CD1c-positive myeloid dendritic cell (primary cell): ENCODE measurements at regions not wholly inside any gene's neighbourhood (a gene's known extent, or its start where the extent isn't known, plus 50 kb on each side); places are given as distances from the start of the nearest gene placed in this dataset.

Experiments used
- DNase-seq: peaks from one replicate; pipeline ENCODE4 v3.0.0-alpha.2; 2016; ENCODE audit errors: extremely low spot score

DNA sequence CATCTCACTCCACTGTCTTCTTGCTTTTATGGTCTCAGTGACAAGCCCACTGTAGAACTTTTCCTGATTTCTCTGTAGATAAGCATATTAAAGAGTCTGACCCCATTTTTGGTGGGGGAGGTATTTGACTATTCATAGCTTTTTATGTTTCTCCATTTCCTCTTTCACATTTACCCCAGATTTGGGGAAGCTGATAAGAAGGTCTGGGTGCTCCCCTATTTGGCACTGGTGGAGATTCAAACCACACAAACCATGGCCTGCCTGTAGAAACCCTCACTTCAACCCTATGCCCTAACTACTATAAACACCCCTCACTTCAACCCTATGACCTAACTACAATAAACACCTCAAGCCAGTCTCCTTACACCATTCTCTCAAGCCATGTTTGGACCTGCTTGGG, 196.2 kb upstream of the SYNDIG1 start:
- no peak for DNase-seq

DNA sequence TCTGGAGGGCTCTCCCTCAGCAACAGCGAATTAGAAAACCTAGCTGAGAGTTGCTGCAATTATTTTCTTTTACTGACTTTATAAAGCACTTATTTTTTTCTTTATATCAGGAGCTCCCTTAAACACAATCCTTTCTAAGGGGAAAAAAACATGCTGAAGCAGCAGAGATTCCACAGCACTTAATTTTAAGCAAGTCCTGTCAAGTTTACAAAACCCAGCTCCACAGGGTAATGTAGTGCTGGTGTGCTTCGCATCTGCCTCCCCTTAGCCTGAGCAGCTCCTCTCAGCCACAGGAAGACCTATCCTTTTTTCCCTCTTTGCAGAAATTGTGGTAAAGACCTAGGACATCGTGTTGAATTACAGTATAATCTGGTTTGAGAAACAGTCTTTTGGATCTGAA, 208.1 kb upstream of the SYNDIG1 start:
- no peak for DNase-seq

DNA sequence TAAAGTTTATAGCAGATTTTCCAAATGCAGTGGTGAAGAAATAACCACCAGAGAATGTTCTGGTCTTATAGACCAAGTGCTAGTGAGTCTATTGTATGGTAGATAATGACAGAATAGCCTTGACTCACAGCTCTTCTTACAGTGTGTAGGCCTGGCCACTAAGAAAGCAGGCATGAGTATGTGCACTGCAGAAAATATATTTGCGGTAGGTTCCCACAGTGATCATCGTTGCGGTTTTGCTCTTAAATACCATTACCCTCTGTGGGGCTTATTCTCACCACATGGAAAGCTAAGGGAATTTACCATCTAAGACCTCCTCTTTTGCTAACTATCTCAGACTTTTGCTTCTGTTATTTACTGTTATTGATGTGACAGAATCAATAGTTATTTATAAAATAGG, 212.3 kb upstream of the SYNDIG1 start:
- no peak for DNase-seq

DNA sequence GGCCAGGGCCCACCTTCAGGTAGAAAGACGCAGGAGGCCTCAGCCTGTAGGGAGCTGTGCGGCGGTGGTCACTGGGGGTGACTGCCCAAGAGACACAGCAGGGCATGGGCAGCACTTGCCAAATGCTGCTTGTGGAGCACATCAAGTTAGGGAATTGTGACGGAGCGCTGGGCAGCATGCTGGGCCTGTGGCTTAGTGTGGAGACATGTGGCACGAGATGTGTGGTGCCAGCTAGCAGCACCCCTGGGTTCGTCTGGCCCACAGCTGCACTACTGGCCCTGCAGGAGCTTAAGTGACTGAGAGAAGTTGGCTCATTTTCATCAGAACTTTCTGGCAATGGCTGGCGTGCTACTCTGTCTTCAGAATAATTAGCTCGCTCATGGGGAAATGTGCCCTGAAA, 213.1 kb upstream of the SYNDIG1 start:
- no peak for DNase-seq

DNA sequence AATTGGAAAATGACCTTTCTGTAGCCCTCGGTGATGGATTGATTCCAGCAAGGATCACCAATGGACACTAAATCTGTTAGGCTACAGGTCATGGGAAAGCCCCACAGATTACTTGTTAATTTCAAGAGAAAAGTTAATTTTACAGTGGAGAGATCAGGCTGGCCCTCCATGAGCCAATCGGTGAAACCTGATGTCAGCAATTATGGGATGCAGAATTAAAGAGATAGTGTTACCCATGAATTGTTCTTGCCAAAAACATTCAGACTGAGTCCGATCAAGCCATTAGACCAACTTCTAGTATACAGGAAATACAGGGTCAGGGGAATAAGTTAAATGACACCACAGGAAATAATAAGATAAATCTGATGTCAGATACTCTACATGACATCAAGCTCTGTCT, 214.9 kb upstream of the SYNDIG1 start:
- no peak for DNase-seq

DNA sequence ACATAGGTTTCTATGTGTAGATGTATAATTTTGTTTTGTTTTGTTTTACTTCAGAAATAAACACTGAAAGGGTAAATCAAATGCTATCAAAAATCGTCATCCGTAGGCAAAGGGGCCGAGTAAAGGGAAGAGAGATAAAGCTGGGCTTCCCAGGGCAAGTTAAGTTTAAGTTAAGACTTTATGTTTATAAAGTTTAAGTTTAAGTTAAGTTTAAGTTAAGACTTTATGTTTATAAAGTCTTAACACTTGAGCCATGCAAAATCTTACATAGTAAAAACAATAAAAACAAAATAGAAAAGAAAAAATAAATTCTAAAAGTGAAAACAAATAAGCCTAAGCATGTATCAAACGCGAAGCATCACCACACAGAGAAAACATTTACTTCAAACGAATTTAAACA, 216.1 kb upstream of the SYNDIG1 start:
- DNase-seq, result no peak

DNA sequence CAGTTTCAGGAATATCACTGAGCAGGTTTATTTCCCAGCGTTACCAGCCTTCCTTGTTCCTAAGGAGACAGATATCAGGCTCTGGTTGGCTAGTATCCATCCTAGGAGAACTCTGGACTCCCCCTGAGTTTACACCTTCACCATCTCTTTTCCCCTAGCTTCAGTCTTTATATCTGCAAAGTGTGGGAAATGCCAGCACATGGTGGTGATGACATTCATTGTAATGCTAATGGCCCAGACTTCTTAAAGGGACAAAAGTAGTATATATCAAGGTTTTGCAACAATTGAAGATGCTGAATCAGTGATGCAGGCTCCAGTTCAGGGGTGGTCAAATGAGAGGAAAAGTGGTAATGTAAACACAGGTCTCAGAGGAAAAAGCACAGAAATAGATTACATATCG, 224.3 kb upstream of the SYNDIG1 start:
- no peak for DNase-seq

DNA sequence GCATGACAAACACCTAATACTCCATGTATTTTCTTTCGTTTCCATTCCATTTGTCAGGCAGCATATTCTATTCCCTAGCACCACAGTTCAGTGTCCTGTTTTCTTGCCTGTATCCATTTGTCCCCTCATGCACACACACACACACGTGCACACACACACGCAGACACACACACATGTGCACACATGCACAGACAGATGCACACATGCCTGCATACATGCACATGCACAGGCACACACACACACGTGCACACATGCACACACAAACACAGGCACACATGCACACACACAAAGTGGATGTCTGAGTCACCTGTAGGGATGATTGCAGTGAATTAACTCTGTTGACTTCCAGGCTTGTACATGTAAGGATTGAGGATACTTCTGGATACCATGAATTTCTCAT, 226.7 kb upstream of the SYNDIG1 start:
- DNase-seq, result no peak

DNA sequence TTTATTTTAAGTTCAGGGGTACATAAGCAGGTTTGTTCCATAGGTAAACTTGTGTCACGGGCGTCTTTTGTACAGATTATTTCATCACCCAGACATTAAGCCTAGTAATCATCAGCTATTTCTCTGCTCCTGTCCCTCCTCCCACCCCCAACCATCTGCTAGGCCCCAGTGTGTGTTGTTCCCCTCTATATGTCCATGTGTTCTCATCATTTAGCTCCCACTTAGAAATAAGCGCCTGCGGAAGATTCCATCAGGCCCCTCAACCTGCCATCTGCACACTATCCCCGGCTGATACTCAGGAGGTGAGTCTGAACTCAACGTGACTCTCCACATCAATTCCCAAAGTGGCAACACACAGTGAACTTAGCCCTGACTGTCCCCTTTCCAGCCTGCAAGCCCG, 228.0 kb upstream of the SYNDIG1 start:
- DNase-seq, result no peak

DNA sequence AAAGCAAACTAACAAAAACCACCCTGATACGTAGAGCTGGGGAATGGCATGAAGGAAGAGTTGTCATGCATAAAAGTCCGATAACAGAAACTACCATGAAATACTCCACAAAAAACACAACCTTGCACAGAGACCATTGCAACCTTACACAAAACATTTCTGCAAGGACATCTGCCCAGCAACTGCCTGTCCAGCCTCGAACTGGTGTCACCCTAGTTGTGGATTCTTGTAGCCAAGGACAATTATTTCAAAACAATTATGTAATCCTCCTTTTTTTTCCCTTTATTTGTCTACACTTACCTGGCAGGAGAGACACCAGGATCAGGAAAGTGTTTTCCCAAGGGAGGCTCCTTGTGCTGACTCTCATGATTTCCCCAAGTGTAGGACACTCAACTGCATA, 232.5 kb upstream of the SYNDIG1 start:
- no peak for DNase-seq

DNA sequence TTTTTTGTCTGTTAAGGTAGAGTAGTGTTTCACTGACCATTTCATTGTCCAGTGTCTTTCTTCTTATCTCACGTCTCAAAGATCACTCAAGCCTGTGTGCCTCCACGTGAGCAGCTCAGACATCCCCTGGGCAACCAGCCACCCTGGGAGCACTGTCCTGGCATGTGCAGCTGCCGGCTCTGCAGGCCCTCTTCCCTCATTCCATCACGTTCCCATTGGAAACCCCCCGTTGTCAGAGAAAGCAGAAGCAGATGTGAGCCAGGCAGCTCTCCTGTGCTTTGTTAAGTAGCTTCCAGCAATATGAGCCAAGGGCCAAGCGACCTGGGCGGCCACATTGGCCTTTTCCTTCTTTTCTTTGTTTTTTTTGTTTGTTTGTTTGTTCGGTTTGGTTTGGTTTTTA, 233.2 kb upstream of the SYNDIG1 start:
- no peak for DNase-seq

DNA sequence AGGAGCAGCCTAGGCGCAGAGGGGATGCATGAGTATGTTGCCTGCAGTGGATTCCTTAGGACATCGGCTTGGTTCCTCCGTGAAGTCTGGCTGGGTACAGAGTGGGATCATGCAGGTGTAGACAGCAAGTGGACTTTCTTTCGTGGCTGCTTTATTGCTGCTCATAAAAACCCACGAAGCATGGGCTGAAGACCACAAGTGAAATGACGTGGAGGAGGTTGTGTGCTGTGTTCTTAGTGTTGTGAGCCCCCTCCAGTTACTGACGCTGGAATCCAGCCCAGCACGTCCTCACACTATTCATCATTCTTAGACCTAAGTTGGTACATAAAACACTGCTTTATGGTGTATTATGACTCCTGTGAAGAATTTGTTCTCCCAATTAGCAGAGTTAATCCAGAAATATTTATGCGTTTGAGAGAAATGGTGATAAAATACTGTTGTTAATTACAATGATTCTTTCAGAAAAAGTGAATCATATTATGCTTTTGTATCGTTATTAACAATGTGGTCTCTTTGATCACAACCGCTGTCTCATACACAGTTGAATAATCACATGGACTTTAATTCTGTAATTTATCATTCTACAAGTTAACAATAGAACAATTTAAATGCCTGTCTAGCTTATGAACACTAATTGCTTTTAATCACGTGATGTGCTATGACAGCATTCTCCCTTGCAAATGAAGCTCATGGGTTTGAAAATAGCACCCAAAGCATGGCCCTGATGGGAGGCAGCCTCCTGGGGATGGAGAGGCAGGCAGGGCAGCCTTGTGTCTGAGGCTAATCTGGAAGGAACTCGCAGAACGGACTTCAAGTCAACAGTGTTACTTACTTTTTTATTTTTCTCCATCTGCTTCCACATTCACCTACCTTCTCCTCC, 233.9 kb upstream of the SYNDIG1 start:
- DNase-seq, result no peak

DNA sequence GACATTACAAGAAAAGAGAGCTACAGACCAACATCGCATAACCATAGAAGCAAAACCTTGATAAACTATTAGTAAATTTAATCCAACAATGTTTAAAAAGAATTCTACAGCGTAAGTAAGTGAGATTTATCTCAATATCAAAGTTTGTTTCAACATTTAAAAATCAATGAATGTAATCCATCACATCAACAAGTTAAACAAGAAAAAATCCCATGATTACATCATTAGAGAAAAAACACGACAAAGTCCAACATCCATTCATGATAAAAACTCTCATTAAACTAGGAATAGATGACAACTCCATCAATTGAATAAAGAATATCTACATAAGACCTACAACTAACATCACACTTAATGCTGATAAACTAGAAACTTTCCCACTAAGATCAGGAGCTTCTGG, 239.0 kb upstream of the GGTLC1 start:
- DNase-seq, result no peak

DNA sequence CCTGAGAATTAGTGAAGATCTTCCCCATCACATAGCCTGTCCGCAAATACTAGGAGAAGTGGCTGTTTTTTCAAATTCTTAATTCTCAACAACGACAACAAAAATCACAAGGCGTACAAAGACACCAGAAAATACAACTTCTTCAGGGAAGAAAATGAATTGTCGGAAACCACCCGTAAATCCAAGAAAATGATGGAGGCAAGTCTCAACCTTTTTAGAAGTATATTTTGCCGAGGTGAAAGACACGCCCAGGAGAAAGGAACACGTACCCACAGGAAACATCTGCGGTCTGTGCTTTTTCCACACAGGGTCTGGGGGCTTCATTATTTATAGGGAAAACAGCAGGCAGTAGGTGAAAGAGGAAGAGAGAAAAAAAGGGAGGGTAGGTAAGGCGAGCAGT, 223.9 kb upstream of the GGTLC1 start:
- no peak for DNase-seq

DNA sequence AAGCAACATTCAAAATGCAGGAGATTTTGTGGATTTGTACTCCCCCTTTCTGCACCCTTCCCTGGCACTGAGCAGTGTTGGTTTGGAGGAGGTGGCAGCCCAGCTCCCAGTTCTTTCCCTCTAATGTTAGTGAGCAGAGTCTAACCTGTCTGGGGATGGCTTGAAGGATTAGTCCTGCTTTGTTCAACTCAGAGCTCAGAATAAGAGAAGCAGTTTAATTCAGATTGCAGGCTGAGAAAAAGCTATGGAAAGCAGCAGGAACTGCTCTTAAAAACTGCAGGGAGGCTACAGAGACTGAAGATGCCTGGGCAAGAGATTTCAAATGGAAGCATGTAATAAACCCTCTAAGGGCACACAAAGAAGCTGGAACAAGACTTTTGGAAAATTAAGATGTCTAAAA, 223.4 kb upstream of the GGTLC1 start:
- no peak for DNase-seq

DNA sequence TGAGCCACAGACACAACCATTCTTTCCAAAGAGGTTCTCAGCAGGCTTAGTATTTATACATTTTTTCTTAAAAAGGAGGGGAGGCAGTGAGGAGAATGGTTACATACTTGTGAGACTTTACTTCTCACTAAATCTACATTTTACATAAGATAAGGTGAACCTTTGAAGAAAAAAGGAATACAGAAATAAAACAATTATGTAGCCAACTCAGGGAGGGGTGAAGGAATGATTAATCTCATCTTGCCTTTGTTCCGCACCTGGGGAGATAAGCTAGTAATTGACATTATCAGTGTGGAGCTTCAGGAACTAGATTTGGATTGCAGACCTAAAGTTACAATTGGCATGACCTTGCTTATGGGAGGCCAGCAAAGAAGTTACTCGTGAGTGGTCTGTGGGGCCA, 221.8 kb upstream of the GGTLC1 start:
- DNase-seq, result no peak

DNA sequence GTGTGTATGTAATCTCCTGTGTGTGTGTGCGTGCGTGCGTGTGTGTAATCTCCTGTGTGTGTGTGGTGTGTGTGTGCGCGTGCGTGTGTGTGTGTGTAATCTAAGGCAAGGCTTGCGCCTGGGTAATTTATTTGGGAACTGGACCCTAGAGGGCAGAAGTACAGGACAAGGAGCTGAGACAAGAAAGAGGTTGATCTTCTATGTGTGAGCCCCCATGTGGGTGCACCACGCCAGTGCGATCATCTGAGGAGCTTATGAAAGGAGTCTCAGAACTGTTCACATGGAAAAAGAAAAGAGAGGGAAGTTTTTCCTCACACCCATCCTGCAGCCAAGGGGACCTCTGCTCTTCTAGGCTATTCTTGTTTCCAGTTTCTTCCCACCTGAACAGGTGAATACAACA, 220.1 kb upstream of the GGTLC1 start:
- no peak for DNase-seq

DNA sequence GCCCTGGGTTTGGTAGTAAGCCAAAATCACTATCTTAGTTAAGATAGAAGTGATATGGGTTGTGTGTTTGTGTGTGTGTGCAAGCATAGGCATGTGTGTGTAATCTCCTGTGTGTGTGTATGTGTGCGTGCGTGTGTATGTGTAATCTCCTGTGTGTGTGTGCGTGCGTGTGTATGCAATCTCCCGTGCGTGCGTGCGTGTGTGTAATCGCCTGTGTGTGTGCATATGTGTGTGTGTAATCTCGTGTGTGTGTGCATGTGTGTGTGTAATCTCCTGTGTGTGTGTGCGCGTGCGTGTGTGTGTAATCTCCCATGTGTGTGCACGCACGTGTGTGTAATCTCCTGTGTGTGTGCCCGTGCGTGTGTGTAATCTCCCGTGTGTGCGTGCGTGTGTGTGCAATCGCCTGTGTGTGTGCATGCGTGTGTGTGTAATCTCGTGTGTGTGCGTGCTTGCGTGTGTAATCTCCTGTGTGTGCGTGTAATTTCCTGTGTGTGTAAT, 219.3 kb upstream of the GGTLC1 start:
- DNase-seq, result no peak

DNA sequence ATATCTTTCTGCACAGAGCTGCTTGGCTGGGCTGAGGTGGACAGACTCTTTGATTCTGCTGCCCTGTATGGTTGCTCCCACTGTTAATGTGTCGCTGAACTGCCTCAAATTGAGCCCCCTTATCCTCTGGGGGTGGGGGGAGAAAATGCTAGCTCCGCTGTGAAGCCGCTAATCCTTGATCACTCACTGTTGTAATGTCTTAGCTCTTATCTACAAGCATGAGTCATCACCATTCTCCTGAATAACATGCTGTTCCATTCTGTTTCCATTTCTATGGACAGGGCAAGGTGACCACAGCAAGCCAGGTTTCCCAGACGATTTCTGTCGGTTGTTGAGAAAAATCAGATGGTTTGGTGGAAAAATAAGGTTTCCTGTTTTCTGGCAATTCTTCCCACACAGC, 218.4 kb upstream of the GGTLC1 start:
- no peak for DNase-seq

DNA sequence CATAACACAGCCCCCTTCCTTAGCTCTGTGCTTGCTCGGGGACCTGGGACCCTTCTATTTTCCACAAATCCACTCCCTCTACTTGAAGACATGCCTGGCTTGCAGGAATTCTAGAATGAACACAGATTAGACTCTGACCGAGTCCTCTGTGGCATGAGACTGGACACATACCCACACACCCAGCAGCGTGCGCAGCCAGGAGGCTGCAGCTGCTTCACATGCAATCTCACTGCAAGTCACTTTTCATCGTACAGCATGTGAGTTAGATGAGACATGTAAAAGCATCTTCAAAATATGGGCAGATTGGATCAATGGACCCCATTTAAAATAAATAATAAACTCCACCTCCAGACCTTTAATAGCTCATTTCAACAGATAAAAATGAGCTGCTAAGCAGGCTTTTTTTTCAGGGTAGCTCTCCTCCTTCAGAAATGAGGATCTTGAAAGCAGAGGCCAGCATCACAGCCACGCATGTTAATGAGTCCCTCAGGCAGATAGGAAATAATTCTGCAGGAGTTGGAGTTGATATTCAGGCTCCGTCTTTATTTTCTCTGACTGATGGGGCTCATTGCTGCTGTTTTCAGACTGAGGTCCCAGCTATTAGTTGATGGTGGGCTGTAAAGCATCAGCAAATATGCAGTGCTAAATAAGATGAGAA, 215.1 kb upstream of the GGTLC1 start:
- no peak for DNase-seq

DNA sequence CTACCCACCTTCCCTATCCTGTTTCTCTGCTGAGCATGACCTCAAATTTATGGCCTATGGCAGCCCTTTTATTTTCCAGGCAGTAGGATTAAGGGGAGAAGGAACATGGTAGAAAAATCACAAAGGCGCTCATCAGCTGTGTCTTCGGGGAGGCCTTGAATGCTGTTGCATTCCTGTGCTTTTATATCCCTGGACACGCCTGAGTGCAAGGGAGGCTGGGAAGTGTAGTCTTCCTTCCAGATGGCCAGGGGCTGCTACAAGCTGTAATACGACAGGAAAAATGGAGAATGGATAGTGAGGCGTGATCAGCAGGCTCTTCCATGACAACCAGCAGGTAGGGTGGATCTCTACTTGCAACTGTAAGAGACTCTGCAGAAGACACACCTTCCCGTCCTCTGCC, 210.9 kb upstream of the GGTLC1 start:
- no peak for DNase-seq

DNA sequence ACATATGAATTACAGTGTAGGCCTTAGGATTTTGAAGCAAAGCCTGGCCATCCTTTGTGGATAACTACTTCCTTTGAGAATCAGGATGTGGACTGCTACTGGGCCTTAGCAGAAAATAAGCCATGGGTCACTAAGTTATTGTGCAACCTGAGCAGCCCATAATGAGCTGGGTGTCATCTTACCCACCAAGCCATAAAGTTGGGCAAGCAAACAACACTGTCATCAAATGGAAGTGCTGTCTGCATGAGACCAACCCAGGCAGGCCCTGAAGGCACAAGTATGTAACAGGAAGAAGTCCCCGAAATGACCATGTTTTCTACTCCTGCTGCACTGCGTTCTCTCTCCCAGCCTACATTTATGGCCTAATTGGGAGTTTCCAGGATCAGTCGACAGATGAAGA, 205.6 kb upstream of the GGTLC1 start:
- DNase-seq, result no peak

DNA sequence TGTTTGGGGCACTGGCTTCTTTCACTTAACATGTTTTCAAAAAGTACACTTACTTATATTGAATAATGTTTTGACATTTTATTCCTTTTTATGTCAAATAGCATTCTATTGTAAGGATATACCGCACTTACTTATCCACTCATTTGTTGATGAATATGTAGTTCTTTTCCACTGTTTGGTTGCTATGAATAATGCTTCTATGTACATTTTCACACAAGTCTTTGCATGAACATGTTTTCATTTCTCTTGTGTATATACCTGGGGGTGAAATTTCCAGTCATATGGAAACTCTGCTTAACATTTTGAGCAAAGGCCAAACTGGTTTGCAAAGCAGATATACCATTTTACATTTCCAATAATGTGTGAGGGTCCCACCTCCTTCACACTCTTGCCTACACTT, 202.3 kb upstream of the GGTLC1 start:
- no peak for DNase-seq
